Stimulated activated CD4-positive, alpha-beta T cell treated with anti-CD3 and anti-CD28 coated beads, TNF-alpha, amount 100 ng/mL, for 1 hour (primary cell): ENCODE measurements at regions not wholly inside any gene's neighbourhood (a gene's known extent, or its start where the extent isn't known, plus 50 kb on each side); places are given as distances from the start of the nearest gene placed in this dataset.
"Not testable (repeated sequence)": the region's sequence is repeated elsewhere in the genome, so short reads cannot be mapped to it uniquely, and the experiment has no call there.

Experiments
- DNase-seq, 3 donors: peaks; one replicate each; pipeline ENCODE4 v3.0.0-alpha.2; 2020; ENCODE audit warnings: low read depth in 3 of 3, low spot score in 1 of 3

GRCh38 chr5:72653586-72653985 lies 146.4 kb upstream of the ZNF366 start:
- no peak for DNase-seq

DNA sequence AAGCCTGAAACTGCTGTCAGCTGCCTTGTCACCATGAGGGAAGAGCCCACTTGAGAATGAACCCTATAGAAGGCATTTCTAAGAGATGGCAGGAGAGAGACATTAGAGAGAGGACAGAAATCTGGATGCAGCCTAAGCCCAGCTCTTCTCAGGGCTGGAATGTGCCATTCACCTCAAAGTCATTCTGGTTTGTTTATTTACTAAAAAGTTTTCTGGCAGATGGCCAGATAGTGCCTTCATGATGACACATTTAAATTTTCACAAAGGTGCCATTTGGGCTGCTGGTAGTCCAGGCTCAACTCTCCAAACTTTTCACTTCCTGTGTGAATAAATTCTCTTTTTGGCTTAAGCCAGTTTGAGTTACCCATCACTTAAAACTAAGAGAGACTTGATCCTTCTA lies 144.6 kb upstream of the ZNF366 start:
- no peak for DNase-seq

GRCh38 chr5:72651109-72651508 lies 143.9 kb upstream of the ZNF366 start:
- no peak for DNase-seq

- no peak for DNase-seq
Observed at GRCh38 chr5:72649449-72649848, 142.2 kb upstream of the ZNF366 start.

DNA sequence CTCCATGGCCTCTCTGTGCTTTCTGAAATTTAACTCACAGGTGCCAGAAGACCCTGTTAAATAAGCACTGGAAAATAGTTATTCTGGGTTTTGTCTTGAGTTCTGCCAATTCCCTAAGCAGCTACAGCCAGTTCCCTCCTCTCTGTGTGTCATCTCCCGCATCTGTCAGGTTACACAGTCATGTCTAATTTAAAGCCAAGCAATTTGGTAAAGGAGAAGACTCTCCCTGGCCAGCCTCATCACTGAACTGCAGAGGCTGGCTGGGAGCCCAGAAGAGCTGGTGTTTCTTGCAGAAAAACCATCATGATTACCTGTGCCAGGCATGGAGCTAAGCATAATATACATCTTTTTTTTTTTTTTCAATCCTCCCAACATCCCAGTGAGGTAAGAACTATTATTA lies 141.3 kb upstream of the ZNF366 start:
- DNase-seq = no peak

GRCh38 chr5:72647806-72648205 lies 140.6 kb upstream of the ZNF366 start:
- DNase-seq = no peak

DNA sequence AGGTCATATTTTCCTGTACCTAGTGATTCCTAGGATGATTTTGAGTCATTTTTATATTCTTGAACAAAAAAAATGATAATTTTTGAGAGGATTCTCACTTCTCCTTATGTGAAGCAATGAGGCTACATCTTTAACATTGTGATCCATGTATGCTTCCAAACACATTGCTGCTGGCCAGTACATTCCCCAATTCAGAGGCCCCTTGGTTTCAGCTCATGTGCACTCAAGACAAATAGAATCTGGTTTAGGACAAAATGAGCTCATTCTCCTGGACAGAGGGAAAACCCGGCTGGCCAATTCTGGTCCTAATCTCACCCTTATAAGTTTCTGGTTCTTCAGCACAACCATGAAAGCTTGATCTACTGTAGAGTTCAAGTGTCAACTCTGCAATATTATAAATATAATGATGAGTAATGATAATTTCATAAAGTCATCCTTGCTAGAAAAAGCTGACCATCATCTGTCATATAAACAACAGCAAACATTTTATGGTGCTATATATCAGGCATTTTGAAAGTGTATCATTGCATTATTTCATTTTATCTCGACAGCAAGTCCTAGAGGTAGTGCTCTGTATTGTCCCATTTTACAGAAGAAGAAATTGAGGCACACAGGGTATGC lies 139.1 kb upstream of the ZNF366 start:
- no peak for DNase-seq

GRCh38 chr5:72645064-72645846 lies 138.0 kb upstream of the ZNF366 start:
- DNase-seq = no peak

DNA sequence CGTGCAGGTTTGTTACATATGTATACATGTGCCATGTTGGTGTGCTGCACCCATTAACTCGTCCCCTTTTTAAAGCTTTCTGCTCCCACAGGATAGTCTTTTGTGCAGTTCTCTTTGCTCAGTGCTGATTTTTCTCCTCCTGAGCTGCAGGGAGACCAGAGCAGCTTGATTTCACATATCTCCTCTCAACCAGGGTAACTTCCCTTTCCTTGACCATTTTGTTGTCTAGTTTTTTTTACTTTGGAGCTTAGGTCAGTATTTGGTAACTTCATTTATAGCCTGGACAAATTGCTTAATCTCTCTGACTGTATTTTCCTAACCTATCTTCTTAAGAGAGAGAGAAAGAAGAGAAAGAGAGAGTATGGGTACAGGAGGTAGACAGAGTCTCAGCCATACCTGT lies 137.1 kb upstream of the ZNF366 start:
- no peak for DNase-seq

- no peak for DNase-seq
Observed at GRCh38 chr5:72641164-72641563, 134.0 kb upstream of the ZNF366 start.

- no peak for DNase-seq
Observed at GRCh38 chr5:72637058-72637457, 129.8 kb upstream of the ZNF366 start.

GRCh38 chr5:72636565-72636964 lies 129.4 kb upstream of the ZNF366 start:
- DNase-seq = not testable (repeated sequence)

DNA sequence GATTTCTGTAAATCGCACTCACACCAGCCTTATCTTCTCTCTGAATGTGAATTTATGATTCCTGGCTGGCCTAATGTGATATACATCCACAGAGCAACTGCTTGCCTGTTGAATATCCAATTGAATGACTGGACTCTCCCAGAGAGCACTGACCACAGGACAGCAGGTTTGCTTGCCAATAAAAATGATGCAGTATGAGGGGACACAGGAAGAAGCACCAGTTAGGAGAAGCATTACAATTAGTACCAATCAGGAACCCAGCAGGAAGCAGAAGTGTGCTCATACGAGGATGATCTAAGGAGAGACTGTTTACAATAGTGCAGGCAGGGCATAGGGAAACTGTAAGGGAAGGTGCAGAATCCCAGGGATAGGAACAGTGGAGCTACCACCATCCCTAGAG lies 127.2 kb upstream of the ZNF366 start:
- DNase-seq = no peak

DNA sequence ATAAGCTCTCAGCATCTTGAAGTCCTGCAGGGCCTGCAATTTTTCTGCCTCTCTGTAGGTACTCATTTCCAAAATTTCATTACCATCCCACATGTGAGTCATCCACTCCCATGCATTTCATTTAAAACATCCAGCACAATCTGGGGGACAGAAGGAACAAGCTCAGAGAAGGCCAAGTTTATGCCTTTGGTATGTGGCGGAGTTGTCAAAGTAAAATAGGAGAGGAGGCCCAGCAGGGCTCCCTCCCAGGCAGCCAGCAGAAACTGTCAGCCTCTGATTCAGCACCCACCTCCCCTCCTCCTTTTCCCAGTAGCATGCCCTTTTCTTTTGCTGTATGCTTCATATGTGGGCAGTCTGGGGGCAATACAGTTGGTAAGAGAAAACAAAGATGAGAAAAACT lies 126.4 kb upstream of the ZNF366 start:
- DNase-seq = no peak

- DNase-seq = no peak
Observed at GRCh38 chr5:72633041-72633445, 125.8 kb upstream of the ZNF366 start.

DNA sequence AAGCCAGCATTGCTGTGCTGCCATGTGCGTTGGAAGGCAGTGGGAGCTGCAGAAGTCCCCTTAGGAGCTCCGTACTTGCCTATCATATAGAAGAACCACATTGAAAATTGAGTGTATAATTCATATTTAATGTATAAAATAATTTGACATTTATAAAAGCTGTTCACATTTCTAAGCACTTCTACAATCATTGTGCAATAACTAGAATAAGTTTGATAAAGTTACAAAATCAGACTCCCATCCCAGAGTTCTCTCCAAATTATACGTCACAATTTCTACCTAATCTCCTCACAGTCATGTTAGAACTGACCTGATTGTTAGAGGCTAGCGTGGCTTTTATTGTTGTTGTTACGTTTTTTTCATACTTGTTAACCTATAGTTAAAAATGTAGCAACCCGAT lies 123.5 kb upstream of the ZNF366 start:
- DNase-seq = no peak

DNA sequence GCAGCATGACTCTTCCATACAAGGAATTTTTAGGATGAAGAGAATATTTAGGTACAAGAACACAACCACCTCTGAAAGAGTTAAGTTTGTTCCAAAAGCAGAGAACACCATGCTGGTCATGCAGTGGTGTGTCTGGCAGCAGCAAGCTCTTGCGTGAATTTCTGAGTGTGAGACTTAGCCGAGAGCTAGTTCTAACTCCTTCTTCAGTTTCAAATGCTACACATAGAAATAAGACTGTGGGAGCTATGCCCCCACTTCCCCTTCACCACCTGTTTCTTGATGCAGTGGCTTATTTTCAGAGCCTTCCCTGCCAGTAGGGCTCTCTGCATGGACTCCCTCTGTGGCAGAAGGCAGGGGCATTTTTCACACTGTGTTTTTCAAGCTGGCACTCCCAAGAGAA lies 122.9 kb upstream of the ZNF366 start:
- no peak for DNase-seq

GRCh38 chr5:72628771-72629371 lies 121.7 kb upstream of the ZNF366 start:
- no peak for DNase-seq

DNA sequence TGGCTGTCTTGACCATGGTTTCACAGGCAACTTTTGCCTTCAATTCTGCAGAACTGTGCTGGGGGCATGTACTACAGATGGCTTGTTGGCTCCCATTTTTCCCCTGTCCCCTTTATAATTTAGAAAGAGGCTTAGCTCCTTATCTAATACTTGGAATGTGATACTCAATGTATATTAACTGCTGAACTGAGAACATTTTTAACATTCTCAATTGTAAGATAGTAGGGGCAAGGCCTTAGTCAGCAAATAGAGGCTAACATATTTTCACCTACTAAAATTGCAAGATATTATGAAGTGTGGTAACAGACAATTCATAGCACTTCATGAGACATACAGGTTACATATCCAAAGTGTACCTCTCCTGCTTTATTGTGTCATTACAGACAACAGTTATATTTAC lies 118.1 kb upstream of the ZNF366 start:
- DNase-seq = no peak

DNA sequence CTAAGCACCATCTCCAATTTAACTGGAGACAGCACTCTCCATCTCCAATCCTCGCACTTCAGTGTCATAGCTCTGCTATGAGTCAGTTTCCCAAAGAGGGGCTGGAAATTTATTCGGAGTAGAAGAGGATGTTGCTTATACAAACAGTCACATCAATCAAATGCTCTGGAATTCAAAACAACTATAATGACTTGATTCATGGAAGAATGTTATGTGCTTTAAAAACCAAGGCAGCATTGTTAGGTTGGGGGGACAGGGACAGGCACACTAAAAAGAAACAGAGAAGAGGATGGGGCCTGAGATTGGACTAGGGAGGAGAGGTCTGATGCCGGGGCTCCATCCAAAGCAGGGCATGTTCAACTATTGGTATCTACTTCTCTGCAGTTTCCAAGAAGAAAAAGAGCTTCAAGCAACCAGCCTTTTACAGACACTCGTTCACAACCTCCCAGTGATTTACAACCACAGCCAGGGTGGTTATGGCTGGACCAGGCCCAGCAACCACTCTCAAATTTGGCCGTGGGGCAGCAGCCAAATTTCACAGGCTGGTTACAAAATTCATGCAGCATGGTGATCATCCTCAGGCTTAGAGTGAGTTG lies 117.5 kb upstream of the ZNF366 start:
- no peak for DNase-seq

GRCh38 chr5:72623936-72624335 lies 116.7 kb upstream of the ZNF366 start:
- no peak for DNase-seq

- no peak for DNase-seq
Observed at GRCh38 chr5:72623323-72623722, 116.1 kb upstream of the ZNF366 start.
